Progenitor cell of endocrine pancreas (in vitro differentiated cells): ENCODE measurements at regions not wholly inside any gene's neighbourhood (a gene's known extent, or its start where the extent isn't known, plus 50 kb on each side); places are given as distances from the start of the nearest gene placed in this dataset.

Experiments
- DNase-seq: peaks from one replicate; pipeline ENCODE4 v3.0.0; 2021; ENCODE audit warnings: low spot score; ENCODE audit not compliant: unreplicated experiment
- H3K27ac Mint-ChIP-seq: 2 replicates; pipeline ENCODE4 v1.8.0; 2021; ENCODE audit warnings: mild to moderate bottlenecking, moderate library complexity, mixed read lengths
- H3K27me3 Mint-ChIP-seq: 2 replicates; pipeline ENCODE4 v1.8.0; 2021; ENCODE audit warnings: mixed read lengths
- H3K36me3 Mint-ChIP-seq: 2 replicates; pipeline ENCODE4 v1.8.0; 2022; ENCODE audit warnings: mixed read lengths; ENCODE audit not compliant: insufficient read depth
- H3K4me1 Mint-ChIP-seq: 2 replicates; pipeline ENCODE4 v1.8.0; 2021; ENCODE audit warnings: low read depth, mixed read lengths
- H3K4me3 Mint-ChIP-seq: 2 replicates; pipeline ENCODE4 v1.8.0; 2021; ENCODE audit warnings: low read depth, mild to moderate bottlenecking, moderate library complexity, mixed read lengths
- H3K9me3 Mint-ChIP-seq: 2 replicates; pipeline ENCODE4 v1.8.0; 2021; ENCODE audit warnings: low read depth, mixed read lengths
- TF ChIP-seq, protein P1 (sequence below): fragments of 200-600 bp; sonication (generic); IDR thresholded peaks from one replicate; pipeline ENCODE4 v1.5.0; 2021; ENCODE audit warnings: antibody characterized with exemption, mild to moderate bottlenecking; ENCODE audit not compliant: unreplicated experiment

DNA sequence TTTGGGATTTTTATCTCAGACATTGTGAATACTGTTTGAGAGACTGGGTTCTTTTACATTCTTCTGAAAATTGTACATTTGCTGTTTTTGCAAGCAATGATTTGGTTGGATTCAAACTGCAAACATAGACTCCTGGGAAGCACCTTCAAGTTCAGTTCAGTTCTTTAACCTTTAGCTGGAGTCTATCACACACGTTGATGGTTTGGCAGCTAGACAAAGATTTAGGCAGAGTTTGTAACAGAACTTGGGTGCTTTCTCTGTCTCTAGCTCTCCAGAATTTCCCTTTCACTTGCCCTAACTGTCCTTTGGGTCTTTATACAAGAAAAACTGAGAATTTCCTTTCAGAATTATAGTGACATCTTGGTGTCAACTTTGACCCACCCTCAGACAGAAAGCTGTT is 556.6 kb downstream of the DIAPH3 start:
- TF ChIP-seq, protein P1, sequence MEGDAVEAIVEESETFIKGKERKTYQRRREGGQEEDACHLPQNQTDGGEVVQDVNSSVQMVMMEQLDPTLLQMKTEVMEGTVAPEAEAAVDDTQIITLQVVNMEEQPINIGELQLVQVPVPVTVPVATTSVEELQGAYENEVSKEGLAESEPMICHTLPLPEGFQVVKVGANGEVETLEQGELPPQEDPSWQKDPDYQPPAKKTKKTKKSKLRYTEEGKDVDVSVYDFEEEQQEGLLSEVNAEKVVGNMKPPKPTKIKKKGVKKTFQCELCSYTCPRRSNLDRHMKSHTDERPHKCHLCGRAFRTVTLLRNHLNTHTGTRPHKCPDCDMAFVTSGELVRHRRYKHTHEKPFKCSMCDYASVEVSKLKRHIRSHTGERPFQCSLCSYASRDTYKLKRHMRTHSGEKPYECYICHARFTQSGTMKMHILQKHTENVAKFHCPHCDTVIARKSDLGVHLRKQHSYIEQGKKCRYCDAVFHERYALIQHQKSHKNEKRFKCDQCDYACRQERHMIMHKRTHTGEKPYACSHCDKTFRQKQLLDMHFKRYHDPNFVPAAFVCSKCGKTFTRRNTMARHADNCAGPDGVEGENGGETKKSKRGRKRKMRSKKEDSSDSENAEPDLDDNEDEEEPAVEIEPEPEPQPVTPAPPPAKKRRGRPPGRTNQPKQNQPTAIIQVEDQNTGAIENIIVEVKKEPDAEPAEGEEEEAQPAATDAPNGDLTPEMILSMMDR = no peak
- Mint-ChIP-seq H3K36me3 (no peaks in the 10 kb centered on the region), H3K4me3 (no peak overlapping the region), H3K9me3 (peaks cover 7% of the 10 kb centered on the region), H3K27me3 (no peaks in the 10 kb centered on the region), H3K4me1 (peaks cover 12% of the 10 kb centered on the region), H3K27ac (peak overlapping the region; percentile 2)
- DNase-seq = no peak

DNA sequence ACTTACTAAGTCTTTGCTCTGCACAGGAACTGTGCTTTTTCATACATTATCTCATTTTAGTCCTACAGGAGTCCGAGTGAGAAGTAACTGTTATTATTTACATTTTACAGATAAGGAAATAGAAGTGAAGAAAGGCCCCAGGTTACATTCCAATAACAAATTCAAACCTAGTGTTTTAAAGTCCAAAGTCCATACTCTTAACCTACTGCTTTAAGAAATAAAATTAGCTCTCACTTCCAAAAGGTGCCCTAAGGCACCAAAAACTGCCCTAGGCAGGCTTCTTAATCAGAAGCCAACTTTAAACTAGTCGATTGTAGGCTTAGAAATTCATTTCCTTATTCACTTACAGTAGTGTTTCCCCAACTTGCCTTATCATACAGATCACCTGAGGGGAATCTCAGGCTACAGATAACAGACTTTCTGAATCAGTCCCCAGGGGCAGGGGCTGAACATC is 555.9 kb downstream of the DIAPH3 start:
- no peaks in the 10 kb centered on the region for H3K27me3 Mint-ChIP-seq
- no peaks in the 10 kb centered on the region for H3K36me3 Mint-ChIP-seq
- peak overlapping the region; percentile 2 for H3K27ac Mint-ChIP-seq
- no peak for DNase-seq
- TF ChIP-seq, protein P1 = no peak
- H3K4me3 Mint-ChIP-seq = no peak overlapping the region
- peaks cover 12% of the 10 kb centered on the region for H3K4me1 Mint-ChIP-seq
- H3K9me3 Mint-ChIP-seq = peaks cover 7% of the 10 kb centered on the region

- H3K9me3 Mint-ChIP-seq = peaks cover 4% of the 10 kb centered on the region
- TF ChIP-seq, protein P1 = no peak
- H3K27ac Mint-ChIP-seq = no peak overlapping the region
- no peaks in the 10 kb centered on the region for H3K36me3 Mint-ChIP-seq
- H3K27me3 Mint-ChIP-seq = no peaks in the 10 kb centered on the region
- H3K4me3 Mint-ChIP-seq = no peak overlapping the region
- DNase-seq = no peak
- H3K4me1 Mint-ChIP-seq = peaks cover 12% of the 10 kb centered on the region
These were observed 554.3 kb downstream of the DIAPH3 start for GRCh38 chr13:59609421-59609820.
